ENCODE measurements at regions not wholly inside any gene's neighbourhood (a gene's known extent, or its start where the extent isn't known, plus 50 kb on each side); places are given as distances from the start of the nearest gene placed in this dataset.
"Not testable (repeated sequence)": the region's sequence is repeated elsewhere in the genome, so short reads cannot be mapped to it uniquely, and the experiment has no call there.

DNA sequence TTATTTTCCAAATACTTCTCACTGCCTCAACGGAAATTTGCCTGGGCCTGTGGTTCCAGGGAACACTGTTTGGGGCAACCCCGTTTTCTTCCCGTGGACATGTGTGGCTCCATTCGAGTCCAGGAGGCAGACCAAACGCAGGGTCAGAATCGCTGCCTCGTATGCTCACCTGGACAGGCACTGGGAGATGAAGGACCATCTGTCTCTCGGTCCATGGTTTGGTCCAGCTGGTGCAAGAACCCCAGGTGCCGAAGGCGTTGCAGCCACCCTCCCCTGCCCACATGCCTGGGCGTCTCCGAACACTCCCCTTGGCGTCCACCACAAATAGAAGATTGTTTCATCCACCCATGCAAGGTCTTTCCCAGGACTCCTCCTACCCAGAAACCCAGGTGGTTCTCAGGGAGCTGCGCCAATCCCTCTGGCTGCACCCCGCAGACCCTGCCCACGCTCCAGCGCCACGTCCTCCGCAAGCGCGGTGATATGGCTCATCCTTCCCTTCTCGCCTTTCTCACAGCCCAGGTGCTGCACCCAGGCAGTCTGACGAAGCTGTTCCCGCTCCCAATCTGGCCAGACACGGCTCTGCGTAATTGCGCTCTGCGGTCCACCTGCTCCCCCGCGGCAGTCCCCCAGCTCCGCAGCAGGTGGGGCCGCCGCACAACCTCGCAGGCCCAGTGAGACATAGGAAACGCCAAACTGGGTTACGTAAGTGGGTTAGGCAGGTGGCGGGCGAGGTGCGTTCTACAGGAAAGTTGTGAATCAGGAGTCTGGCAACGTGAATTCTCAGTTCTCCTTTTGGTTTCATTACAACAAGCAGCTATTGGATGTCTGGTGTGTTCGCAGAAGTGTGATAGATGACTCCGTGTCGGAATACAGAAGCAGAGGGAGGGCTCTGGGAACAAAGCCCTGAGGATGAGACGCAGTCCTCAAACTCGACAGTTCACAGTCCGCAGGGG lies 146.2 kb upstream of the ECI2 start:
- intact Hi-C loops (cut with DNase I), result no loop called here
- ATAC-seq (peak; percentile 39), DNase-seq (ENCODE audit: low spot score) (no peak)

DNA sequence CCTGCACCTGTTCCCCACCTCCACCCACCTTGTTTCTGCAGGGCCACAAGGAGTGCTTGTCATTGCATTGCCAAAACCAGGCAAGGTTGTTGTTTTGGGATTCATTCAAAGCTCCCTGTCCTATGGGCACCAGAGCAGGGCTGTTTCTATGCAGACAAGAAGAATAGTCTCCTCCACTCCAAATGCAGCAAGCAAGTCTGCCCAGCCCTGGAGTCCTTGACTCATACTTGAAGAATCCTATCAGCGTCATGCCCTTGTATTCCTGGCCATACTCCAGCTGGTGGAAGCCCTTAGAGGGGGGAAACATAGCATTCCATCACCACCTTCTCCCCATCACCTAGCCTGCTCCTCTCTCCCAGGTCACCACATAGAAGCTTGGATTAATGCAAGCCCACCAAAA lies 145.3 kb upstream of the ECI2 start:
- intact Hi-C loops (cut with DNase I), result no loop called here
- ATAC-seq, result no peak
- DNase-seq (ENCODE audit: low spot score), result no peak

DNA sequence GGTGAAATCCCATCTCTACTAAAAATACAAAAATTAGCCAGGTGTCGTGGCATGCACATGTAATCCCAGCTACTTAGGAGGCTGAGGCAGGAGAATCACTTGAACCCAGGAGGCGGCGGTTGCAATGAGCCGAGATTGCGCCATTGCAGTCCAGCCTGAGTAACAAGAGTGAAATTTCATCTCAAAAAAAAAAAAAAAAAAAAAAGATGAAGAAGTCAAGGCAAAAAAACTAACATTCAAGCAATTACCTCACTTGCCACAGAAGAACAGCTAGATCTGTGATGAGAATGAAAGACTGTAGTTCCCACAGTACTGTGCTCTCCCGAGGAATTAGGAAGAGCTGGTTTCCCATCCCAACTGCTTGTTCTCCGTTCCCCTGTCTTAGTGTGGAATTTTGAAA lies 144.7 kb upstream of the ECI2 start:
- no peak for ATAC-seq
- intact Hi-C loops (cut with DNase I), result no loop called here
- no peak for DNase-seq (ENCODE audit: low spot score)

DNA sequence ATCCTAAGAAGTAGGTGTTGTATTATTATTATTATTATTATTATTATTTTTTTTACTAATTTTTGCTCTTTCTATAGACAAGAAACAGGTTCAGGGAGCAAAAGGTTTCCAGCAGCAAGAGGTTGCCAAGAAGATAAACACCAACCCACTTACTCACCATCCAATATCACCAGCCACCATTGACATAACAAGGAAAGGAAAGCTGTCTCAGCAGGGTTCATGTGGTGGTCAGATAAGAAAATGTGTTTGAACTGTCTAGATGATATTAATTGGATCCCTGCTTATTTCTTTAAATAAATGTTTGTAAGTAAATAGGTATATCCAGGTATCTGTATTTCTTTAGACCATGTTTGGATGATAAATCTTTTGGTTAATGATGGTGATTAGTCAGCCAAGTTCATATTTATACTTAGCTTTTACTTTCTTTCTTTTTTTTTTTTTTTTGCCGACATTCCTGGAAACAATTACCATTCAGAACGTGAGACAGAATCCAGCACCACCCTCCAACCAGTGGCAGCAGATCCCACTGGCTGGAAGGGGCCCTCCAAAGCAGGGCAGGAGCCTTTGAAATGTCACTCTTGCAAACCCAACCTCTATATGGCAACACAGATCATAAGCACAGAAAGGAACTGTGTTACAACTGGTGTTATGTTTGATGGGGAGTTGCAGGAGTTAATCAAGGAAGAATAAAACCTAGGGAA lies 139.2 kb upstream of the ECI2 start:
- DNase-seq (ENCODE audit: low spot score), result no peak
- intact Hi-C loops (cut with DNase I), result no loop called here
- no peak for ATAC-seq

DNA sequence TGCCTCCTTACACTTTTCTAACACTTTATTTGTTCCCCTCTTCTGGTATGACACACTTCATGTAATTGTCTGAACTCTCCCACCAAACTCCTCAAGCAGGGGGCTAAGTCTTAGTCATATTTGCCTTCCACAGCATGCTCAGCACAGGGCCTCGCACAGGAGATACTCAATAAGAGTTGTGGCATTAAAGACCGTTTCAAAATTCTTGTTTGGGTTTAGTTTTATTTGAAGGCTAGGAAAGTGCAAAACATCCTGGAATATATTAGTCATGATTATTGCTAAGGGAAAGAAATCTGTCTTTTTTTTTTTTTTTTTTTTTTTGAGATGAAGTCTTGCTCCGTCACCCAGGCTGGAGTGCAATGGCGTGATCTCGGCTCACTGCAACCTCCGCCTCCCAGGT lies 137.6 kb upstream of the ECI2 start:
- DNase-seq (ENCODE audit: low spot score) (no peak), ATAC-seq (peak; percentile 30)
- intact Hi-C loops (cut with DNase I), result no loop called here

DNA sequence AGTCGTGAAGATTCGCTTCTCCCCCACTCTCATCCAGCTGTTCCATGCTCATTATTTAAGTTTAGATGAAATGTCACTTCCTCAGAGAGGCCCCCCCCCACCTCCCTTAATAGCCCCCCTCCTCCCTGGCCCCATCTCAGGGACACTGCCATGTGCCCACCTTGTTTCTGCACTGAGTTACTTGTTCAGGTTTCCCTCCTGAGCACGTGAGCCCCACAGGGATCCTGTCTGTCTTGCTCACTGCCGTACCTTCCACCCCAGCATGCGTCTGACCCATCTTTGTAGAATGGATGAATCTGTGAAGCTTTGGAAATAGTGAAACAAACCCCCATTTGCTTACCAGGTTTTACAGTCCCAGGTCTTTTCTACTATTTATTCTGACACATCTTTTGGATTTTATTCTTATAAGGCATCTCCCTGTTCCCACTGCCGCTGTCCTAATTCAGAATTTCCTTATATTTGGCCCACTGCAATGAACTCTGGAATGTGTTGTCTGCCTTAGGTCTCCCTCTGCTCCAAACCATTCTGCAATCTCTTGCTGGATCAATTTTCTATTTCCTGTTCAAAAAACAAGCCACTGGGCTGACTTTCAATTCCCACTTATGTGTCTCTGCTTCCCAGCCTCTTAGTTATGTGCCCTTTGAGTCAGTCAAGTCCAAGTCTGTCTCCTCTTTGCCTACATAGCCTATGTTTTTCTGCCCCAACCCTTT lies 136.5 kb upstream of the ECI2 start:
- DNase-seq (ENCODE audit: low spot score) (no peak), ATAC-seq (peak; percentile 45)
- intact Hi-C loops (cut with DNase I), result no loop called here

DNA sequence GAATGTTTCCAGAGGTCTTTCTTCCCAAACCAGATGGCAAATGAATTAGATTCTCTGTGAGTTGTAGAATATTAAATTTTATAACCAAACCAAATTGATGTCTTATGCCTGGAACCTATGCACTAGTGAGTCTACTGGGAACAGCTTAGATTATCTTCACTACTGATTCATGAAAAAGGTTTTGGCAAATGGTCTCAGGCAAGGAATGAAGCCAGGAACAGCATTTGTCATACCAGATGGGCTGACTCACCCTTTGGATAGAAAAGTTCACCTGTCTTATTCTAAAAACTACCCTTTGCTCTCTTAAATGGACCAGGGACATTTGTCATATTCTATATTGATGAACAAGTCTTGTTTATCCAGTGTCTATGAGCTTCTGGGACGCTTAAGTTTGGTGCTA lies 135.4 kb upstream of the ECI2 start:
- ATAC-seq, result no peak
- intact Hi-C loops (cut with DNase I), result no loop called here

DNA sequence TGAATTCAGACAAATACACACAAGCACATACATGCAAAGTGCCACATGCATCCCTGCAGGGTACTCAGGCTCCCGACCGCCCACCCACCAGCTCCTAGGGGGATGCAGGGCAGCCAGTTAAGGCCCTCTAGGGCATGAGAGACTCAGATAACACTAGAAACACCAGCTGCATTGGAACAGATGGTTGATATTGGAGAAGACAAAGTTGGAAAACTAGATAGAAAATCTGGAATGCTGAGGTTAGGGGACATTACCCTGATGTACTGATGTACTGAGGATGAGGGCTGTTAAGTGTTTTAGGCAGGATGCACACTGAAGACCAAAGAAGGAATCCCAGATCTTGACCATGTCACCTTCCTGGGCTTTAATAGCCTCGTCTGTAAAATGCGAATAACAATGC lies 134.6 kb upstream of the ECI2 start:
- ATAC-seq, result no peak
- intact Hi-C loops (cut with DNase I), result no loop called here
- no peak for DNase-seq (ENCODE audit: low spot score)

More for the DNA sequence above, 135.4 kb upstream of the ECI2 start:
- DNase-seq (ENCODE audit: low spot score), result no peak

DNA sequence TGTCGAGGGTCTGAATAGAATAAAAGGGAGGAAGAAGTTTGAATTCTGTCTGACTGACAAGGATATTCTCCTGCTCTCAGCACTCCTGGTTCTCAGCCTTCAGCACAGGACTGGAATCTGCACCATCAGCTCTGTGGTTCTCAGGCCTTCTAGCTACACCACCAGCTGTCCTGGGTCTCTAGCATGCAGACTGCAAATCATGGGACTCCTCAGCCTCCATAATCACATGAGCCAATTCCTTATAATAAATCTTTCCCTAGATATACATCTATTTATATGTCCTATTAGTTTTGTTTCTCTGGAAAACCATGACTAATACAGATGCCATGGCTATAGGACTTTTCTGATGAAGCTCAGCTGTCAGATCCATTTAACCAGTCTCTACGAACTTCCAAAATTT lies 132.8 kb upstream of the ECI2 start:
- intact Hi-C loops (cut with DNase I), result no loop called here
- DNase-seq (ENCODE audit: low spot score), result no peak
- ATAC-seq, result no peak

DNA sequence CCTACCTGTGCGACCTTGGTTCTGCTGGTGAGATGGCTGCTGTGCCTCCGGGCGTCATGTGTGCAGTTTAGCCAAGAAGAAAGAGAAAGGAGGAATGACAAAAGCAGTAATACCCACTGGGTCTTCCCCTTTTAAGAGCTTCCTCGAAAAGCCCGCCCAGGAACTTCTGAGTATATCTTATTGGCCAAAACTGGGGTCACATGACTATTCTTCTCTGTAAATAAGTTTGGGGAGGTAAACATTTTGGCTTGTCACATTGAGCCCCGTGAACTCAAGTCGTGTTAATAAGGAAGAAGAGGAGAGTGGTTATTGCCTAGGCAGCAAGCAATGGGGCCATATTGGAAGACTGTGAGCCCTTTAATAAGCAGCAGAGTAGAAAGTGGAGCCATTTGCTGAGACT lies 130.4 kb upstream of the ECI2 start:
- DNase-seq (ENCODE audit: low spot score) (no peak), ATAC-seq (no peak)
- intact Hi-C loops (cut with DNase I), result no loop called here

DNA sequence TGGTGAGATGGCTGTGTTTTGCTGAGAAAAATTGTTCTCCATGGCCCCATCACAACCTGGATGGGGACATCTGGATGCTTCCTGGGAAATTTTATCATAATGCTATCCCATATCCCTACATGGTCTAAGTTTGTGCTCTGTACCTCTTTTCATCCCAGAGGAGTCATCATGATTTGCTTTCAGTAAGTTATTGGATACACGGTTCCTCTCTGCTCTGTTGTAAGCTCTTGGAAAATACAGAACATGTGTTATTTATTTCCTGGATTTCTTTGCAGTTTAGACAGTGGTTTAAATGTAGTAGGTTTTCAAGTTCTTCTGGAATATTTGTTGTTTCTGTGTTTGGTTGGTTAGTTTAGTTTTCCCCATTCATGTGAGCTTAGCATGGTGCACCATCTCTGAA lies 129.2 kb upstream of the ECI2 start:
- ATAC-seq (no peak), DNase-seq (ENCODE audit: low spot score) (no peak)
- intact Hi-C loops (cut with DNase I), result no loop called here

DNA sequence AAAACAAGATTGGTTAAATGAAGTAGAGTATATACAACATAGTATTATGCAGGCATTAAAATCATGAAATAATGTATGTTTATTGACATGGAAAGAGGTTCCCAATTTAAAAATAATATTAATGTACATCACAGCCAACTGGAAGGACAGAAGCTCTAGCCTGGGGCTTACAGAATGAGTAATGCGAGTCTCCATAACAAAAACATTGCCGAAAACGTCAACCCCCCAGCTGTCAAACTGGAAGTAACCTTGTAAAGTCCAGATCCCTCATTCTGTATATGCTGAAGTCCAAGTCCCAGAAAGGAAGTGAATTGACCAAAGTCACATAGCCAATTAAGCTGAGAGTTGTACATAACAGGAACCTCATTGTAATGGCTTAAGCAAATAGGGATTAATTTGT lies 128.7 kb upstream of the ECI2 start:
- intact Hi-C loops (cut with DNase I), result no loop called here
- ATAC-seq (no peak), DNase-seq (ENCODE audit: low spot score) (no peak)

DNA sequence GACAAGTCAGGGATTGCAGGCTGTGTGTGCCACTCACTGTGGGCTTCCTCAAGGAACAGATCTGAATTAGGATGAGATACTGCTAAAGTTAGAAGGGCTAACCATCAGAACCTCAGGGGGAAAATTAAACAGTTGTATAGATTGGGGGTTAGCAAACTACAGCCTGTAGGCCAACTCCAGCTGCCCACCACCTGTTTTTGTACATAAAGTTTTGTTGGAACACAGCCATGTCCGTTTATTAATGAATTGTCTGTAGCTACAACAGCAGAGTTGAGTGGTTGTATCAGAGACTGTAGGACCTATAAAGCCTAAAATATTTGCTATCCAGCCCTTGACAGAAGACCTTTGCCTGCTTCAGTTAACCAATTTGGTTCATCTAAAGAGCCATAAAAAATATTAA lies 127.2 kb upstream of the ECI2 start:
- DNase-seq (ENCODE audit: low spot score), result no peak
- intact Hi-C loops (cut with DNase I), result no loop called here

DNA sequence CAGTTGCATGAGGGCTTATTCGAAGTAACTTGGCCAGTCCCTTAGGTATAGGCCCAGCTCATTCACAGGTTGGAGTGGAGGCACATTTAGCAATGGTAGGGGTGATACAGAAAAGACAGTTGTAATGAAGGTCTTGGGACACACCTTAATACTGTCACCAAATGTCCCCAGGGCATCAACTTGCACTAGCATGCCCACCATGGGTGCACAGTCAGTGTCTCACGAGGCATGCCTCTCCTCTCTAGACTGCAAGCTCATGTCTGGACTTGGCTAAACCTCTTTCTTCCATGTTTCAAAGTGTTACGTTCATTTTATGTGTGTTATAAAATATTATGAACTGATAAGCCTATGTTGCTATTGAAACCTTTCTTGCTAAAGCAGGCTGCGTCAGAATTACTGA lies 124.0 kb upstream of the ECI2 start:
- DNase-seq (ENCODE audit: low spot score) (no peak), ATAC-seq (no peak)

More for the DNA sequence above, 127.2 kb upstream of the ECI2 start:
- ATAC-seq, result no peak

DNA sequence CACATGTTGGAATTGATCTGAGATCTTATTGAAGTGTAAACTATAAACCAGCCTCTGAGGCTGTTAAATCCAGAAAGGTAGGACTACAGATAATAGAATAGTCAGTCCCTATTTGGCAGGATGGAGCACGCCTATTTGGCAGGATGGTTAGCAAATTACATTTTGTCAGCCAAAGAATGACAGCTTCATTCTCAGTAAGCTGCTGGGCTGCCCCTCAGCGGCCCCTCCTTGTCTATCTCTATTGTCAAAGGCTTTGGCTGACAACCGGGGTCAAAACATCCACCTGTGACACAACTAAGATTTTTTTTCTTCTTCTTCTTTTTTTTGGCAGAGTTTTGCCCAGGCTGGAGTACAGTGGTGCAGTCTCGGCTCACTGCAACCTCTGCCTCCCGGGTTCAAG lies 123.4 kb upstream of the ECI2 start:
- DNase-seq (ENCODE audit: low spot score) (no peak), ATAC-seq (no peak)
- intact Hi-C loops (cut with DNase I), result no loop called here

More for the DNA sequence above, 124.0 kb upstream of the ECI2 start:
- intact Hi-C loops (cut with DNase I), result no loop called here

DNA sequence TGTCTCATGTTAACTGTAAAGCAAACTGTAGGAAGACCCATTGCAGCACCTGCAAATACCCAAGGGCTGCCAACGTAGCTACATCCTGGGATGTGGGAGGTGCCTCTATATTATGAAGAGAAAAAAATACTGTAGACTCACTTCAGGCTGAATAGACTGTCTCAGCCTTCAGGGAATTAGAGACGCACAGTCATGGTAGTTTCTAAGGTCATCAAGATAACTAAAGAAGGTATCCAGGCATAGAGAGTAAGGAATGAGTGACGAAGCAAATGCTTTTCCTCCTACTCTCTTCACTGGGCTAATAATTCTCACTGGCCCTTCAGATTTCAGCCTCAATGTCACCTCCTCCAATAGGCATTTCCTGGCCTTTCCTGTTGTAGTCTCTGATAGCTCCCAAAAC lies 121.6 kb upstream of the ECI2 start:
- ATAC-seq (no peak), DNase-seq (ENCODE audit: low spot score) (no peak)
- intact Hi-C loops (cut with DNase I), result no loop called here

DNA sequence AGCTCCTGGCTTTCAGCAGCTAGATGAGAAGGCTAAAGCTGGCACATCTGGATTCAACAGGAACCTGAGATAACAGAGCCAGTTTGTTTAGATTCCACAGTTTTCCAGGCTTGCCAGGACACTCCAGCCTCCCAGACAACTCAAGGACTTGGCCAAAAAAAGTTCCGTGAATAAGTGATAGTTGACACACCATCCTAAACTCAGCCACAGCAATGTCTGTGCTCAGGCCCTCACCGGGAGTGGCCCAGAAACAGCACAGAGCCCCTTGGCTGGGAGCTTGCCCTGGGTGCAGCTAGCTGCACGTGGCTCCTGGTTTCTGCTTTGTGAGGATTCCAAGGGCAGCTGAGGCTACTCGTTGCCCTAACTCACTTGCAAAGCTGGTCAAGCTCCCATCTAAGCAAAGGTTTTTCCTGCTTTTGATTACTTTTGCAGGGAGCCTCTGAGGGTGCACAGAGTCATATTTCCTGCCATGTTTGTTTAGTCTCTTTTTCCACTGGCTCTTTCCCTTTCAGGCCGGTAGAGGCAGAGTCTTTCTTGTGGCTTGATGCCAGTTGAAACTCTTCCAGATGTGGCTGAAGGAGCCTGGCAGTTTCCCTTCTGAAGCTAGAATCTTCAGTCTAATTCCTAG lies 118.3 kb upstream of the ECI2 start:
- ATAC-seq, result peak; percentile 65
- intact Hi-C loops (cut with DNase I), result no loop called here
- DNase-seq (ENCODE audit: low spot score), result no peak

DNA sequence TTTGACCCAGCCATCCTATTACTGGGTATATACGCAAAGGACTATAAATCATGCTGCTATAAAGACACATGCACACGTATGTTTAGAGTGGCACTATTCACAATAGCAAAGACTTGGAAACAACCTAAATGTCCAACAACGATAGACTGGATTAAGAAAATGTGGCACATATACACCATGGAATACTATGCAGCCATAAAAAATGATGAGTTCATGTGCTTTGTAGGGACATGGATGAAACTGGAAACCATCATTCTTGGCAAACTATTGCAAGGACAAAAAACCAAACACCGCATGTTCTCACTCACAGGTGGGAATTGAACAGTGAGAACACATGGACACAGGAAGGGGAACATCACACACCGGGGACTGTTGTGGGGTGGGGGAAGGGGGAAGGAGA lies 117.1 kb upstream of the ECI2 start:
- intact Hi-C loops (cut with DNase I); DNase-seq (ENCODE audit: low spot score); ATAC-seq: not testable (repeated sequence)

DNA sequence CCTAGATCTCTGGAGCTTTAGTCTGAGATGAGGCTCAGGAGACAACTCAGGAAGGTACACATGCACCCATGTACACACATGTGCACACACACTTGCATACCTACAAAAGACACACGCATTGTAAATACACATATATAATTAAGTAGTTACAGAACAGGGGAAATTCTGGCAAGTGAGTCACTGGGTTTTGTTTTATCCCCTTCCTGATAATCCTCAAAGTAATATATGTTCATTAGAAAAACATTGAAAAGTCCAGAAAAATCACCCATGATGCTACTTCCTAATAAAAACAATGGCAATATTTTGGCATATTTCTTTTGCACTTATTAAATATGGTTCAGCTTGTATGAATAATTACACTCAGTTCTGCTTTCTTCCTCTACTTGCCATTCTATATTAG lies 115.3 kb upstream of the ECI2 start:
- ATAC-seq (no peak), DNase-seq (ENCODE audit: low spot score) (no peak)
- intact Hi-C loops (cut with DNase I), result no loop called here

Data from sciatic nerve (tissue), 2 donors.